ENCODE measurements at regions not wholly inside any gene's neighbourhood (a gene's known extent, or its start where the extent isn't known, plus 50 kb on each side); places are given as distances from the start of the nearest gene placed in this dataset.
A peak's percentile ranks its signal among the peaks of the same experiment; 100 is the strongest.

DNA sequence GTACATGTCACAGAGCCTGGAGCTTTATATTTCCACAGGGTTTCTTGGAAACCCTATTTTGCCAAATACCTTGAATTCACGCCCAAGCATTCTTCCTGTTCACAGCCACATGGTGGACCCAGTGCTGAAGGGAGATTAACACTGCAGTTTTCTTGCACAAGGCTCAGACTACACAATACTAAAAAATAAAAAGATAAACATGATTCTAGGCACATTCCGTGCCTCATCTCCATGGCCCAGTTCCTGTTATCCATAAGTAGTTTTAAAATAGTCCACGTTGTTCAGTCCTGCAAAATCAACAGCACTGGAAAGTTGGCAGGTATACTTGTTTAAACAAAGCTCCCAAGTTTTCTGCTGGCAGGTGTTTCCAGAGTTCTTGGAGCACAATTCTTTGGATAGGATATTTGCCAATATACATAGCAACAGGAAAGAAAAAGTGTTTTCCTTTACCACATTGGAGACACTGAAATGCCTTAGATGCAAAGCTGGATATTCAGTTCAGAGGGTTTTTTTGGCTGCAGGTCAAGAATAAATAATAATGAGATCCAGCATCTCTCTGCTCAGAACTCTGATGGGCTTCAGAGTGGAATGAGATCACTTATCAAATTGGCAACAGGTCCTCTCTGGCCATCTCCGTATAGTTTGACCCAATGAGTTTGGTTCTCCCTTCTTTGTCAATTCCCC lies 88.1 kb upstream of the TGFBR2 start:
- Mint-ChIP-seq H3K9me3 (peaks cover 0 to 3% (median 0%) of the 10 kb centered on the region in 7 donors), H3K27ac (no peak overlapping the region), H3K36me3 (no peaks in the 10 kb centered on the region), H3K4me3 (no peak overlapping the region), H3K27me3 (ENCODE audit: low read depth in 3 of 3) (peaks cover 0 to 3% (median 0%) of the 10 kb centered on the region in 3 donors), H3K4me1 (peaks cover 8% of the 10 kb centered on the region)
- H3K4me2 ChIP-seq (replicated peaks; ENCODE audit: extremely low read depth, low read length, poor library complexity, severe bottlenecking): no peak overlapping the region
- H3K9ac ChIP-seq (ENCODE audit: insufficient read depth, low read length, poor library complexity, severe bottlenecking): no peak overlapping the region
- 83% methylated on average over 3 of the region's 4 CpGs for WGBS (ENCODE audit: insufficient coverage)
- TF ChIP-seq, protein P1, sequence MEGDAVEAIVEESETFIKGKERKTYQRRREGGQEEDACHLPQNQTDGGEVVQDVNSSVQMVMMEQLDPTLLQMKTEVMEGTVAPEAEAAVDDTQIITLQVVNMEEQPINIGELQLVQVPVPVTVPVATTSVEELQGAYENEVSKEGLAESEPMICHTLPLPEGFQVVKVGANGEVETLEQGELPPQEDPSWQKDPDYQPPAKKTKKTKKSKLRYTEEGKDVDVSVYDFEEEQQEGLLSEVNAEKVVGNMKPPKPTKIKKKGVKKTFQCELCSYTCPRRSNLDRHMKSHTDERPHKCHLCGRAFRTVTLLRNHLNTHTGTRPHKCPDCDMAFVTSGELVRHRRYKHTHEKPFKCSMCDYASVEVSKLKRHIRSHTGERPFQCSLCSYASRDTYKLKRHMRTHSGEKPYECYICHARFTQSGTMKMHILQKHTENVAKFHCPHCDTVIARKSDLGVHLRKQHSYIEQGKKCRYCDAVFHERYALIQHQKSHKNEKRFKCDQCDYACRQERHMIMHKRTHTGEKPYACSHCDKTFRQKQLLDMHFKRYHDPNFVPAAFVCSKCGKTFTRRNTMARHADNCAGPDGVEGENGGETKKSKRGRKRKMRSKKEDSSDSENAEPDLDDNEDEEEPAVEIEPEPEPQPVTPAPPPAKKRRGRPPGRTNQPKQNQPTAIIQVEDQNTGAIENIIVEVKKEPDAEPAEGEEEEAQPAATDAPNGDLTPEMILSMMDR (IDR thresholded peaks at IDR 0.05): no peak
- intact Hi-C loops (cut with micrococcal nuclease): no loop called here
- peaks cover 0 to 6% of the 10 kb centered on the region in 2 donors for H3K4me1 ChIP-seq (ENCODE audit: control insufficient read depth in 1 of 2, insufficient read depth in 2 of 2, low read length in 2 of 2)
- no peaks in the 10 kb centered on the region for H3K79me2 ChIP-seq (ENCODE audit: insufficient read depth, low read length)
- no peak overlapping the region for H3K4me3 ChIP-seq (replicated peaks in 1 of 3; ENCODE audit: low read depth in 2 of 3, low read length in 3 of 3)
- DNase-seq: no peak
- H4K20me1 ChIP-seq (ENCODE audit: insufficient read depth, low read length): no peaks in the 10 kb centered on the region
- no peaks in the 10 kb centered on the region for H3K9me3 ChIP-seq (replicated peaks in 1 of 2; ENCODE audit: control insufficient read depth in 1 of 2, insufficient read depth in 1 of 2, low read length in 2 of 2)
- H3K27ac ChIP-seq (ENCODE audit: low read depth in 1 of 2, low read length in 2 of 2): no peak overlapping the region
- no peaks in the 10 kb centered on the region for H3K36me3 ChIP-seq (replicated peaks in 1 of 2; ENCODE audit: control insufficient read depth in 1 of 2, insufficient read depth in 2 of 2, low read length in 2 of 2)
- H2AFZ ChIP-seq (ENCODE audit: insufficient read depth, low read depth, low read length, poor library complexity, severe bottlenecking): no peak overlapping the region
- no peaks in the 10 kb centered on the region for H3K27me3 ChIP-seq (ENCODE audit: control insufficient read depth in 2 of 2, insufficient read depth in 2 of 2, low read length in 2 of 2)

GRCh38 chr3:30518872-30519271 lies 87.5 kb upstream of the TGFBR2 start:
- no peak overlapping the region for H3K9ac ChIP-seq (ENCODE audit: insufficient read depth, low read length, poor library complexity, severe bottlenecking)
- no peaks in the 10 kb centered on the region for H3K27me3 ChIP-seq (ENCODE audit: control insufficient read depth in 2 of 2, insufficient read depth in 2 of 2, low read length in 2 of 2)
- intact Hi-C loops (cut with micrococcal nuclease): no loop called here
- no peak overlapping the region for H3K27ac ChIP-seq (ENCODE audit: low read depth in 1 of 2, low read length in 2 of 2)
- peaks cover 12% of the 10 kb centered on the region for H3K4me1 Mint-ChIP-seq
- H3K4me1 ChIP-seq (ENCODE audit: control insufficient read depth in 1 of 2, insufficient read depth in 2 of 2, low read length in 2 of 2): peaks cover 0 to 8% of the 10 kb centered on the region in 2 donors
- no peak overlapping the region for H3K4me3 ChIP-seq (replicated peaks in 1 of 3; ENCODE audit: low read depth in 2 of 3, low read length in 3 of 3)
- peaks cover 0 to 3% (median 0%) of the 10 kb centered on the region in 3 donors for H3K27me3 Mint-ChIP-seq (ENCODE audit: low read depth in 3 of 3)
- H3K36me3 ChIP-seq (replicated peaks in 1 of 2; ENCODE audit: control insufficient read depth in 1 of 2, insufficient read depth in 2 of 2, low read length in 2 of 2): no peaks in the 10 kb centered on the region
- no peaks in the 10 kb centered on the region for H3K79me2 ChIP-seq (ENCODE audit: insufficient read depth, low read length)
- TF ChIP-seq, protein P1 (IDR thresholded peaks at IDR 0.05): no peak
- H2AFZ ChIP-seq (ENCODE audit: insufficient read depth, low read depth, low read length, poor library complexity, severe bottlenecking): no peak overlapping the region
- no peaks in the 10 kb centered on the region for H4K20me1 ChIP-seq (ENCODE audit: insufficient read depth, low read length)
- peak overlapping the region in 1 of 7 donors; percentile 15 for H3K27ac Mint-ChIP-seq
- no peak overlapping the region for H3K4me2 ChIP-seq (replicated peaks; ENCODE audit: extremely low read depth, low read length, poor library complexity, severe bottlenecking)
- H3K36me3 Mint-ChIP-seq: no peaks in the 10 kb centered on the region
- no peaks in the 10 kb centered on the region for H3K9me3 ChIP-seq (replicated peaks in 1 of 2; ENCODE audit: control insufficient read depth in 1 of 2, insufficient read depth in 1 of 2, low read length in 2 of 2)
- H3K9me3 Mint-ChIP-seq: peaks cover 0 to 3% (median 0%) of the 10 kb centered on the region in 7 donors
- no peak overlapping the region for H3K4me3 Mint-ChIP-seq
- peak in 1 of 3 donors; percentile 3 for DNase-seq

Data from CD14-positive monocyte (primary cell).